Activated naive CD8-positive, alpha-beta T cell treated with anti-CD3 and anti-CD28 coated beads, Interleukin-2, amount 10 ng/mL, durations not matched to agents 7 days and 5 days (primary cell): ENCODE measurements at regions not wholly inside any gene's neighbourhood (a gene's known extent, or its start where the extent isn't known, plus 50 kb on each side); places are given as distances from the start of the nearest gene placed in this dataset.

ENCODE experiments used
- ATAC-seq: fragments of 150-1000 bp; cut with Tn5 transposase; one replicate; pipeline ENCODE4 v1.10.0; 2021; ENCODE audit warnings: low read depth, moderate library complexity
- POLR2A ChIA-PET: fragments of 350-600 bp; sonication (Branson Sonifier 250); formaldehyde crosslinking; loops from one replicate; lab custom pipeline; 2021; ENCODE audit warnings: antibody characterized with exemption; lab: Charles Lee
- DNase-seq: peaks from one replicate; pipeline ENCODE4 v3.0.0; 2021
- H3K27ac Mint-ChIP-seq: one replicate; pipeline ENCODE4 v1.8.0; 2022; ENCODE audit warnings: mild to moderate bottlenecking, mixed read lengths
- H3K27me3 Mint-ChIP-seq: one replicate; pipeline ENCODE4 v1.8.0; 2022; ENCODE audit warnings: mild to moderate bottlenecking, moderate library complexity, mixed read lengths
- H3K36me3 Mint-ChIP-seq: one replicate; pipeline ENCODE4 v1.8.0; 2021; ENCODE audit warnings: mild to moderate bottlenecking, mixed read lengths
- H3K4me1 Mint-ChIP-seq: one replicate; pipeline ENCODE4 v1.8.0; 2021; ENCODE audit warnings: mixed read lengths
- H3K4me3 Mint-ChIP-seq: one replicate; pipeline ENCODE4 v1.8.0; 2022; ENCODE audit warnings: mild to moderate bottlenecking, moderate library complexity, mixed read lengths
- H3K9me3 Mint-ChIP-seq: one replicate; pipeline ENCODE4 v1.8.0; 2021; ENCODE audit warnings: mixed read lengths

DNA sequence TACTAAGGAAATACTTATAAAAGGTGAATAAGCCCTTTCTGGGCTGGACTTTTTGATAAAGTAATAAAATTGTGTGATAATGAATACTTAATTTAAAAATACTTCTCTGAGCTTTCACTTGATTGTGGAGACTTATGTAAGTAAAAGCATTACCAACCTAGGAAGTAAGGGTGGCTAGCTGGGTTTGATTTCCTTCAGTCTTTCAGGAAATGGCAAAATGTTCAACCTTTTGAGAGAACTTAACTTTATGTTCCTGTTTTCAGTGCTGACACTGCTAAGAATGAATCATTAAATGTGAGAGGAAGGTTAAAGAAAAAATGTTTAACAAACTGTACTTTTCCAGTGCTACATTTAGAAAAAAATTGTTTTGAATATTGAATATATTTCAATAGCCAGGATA, 900.3 kb downstream of the METTL15 start:
- H3K27ac Mint-ChIP-seq, result no peak overlapping the region
- POLR2A ChIA-PET, result no interaction called here
- no peaks in the 10 kb centered on the region for H3K36me3 Mint-ChIP-seq
- H3K9me3 Mint-ChIP-seq, result peaks cover 4% of the 10 kb centered on the region
- no peak for DNase-seq
- H3K4me3 Mint-ChIP-seq, result no peak overlapping the region
- no peaks in the 10 kb centered on the region for H3K27me3 Mint-ChIP-seq
- ATAC-seq, result no peak
- H3K4me1 Mint-ChIP-seq, result no peaks in the 10 kb centered on the region

DNA sequence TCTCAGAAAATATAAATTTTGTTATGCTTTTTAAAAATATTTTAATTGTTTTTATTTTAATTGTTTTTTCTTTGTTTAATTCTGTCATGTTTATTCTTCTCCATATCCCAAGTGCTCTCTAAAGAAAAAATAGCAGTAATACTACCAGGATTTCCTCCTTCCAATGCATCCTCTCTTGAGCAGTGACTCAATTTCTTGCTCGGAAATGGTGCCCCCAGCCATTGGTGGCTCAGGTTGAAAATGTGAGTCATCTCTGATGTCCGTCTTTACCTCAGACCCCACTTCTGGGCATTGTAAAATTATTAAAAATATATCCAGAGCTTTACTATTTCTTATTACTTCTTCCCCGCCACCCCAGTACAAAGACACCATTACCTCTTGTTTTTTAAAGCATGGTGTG, 898.5 kb downstream of the METTL15 start:
- POLR2A ChIA-PET, result no interaction called here
- DNase-seq, result no peak
- Mint-ChIP-seq H3K4me1 (no peaks in the 10 kb centered on the region), H3K27ac (no peak overlapping the region), H3K9me3 (peaks cover 4% of the 10 kb centered on the region), H3K27me3 (no peaks in the 10 kb centered on the region), H3K36me3 (no peaks in the 10 kb centered on the region), H3K4me3 (no peak overlapping the region)
- ATAC-seq, result no peak

DNA sequence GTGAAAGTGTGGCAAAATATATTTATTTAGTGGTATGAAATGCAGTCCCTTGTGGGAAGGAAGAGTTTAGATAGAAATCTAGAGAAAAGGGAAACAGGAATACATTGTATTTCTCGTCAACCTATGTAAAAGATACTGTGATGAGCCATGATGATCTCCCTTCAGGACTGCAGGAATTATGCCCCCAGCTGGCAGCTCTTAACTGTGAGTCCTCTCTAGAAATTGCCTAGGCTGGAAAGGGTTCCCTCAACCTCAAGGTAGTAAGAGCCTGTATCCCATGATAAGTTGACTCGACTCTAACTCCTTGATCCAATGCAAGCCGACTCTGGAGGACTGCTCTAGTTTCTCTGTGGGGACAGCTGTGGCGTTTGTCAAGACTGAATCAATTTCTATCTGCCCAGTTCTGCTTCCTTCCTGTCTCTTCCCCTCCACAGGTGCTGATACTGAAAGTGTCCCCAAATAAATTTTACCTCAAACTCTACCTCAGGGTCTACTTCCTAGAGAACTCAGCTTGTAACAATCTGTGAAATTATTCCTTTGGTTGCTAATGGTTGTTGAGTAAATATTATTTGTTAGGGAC, 897.3 kb downstream of the METTL15 start:
- H3K4me3 Mint-ChIP-seq, result no peak overlapping the region
- H3K9me3 Mint-ChIP-seq, result peaks cover 4% of the 10 kb centered on the region
- no peaks in the 10 kb centered on the region for H3K4me1 Mint-ChIP-seq
- H3K27ac Mint-ChIP-seq, result no peak overlapping the region
- no peaks in the 10 kb centered on the region for H3K27me3 Mint-ChIP-seq
- no peaks in the 10 kb centered on the region for H3K36me3 Mint-ChIP-seq
- no peak for DNase-seq
- no peak for ATAC-seq
- POLR2A ChIA-PET, result no interaction called here

DNA sequence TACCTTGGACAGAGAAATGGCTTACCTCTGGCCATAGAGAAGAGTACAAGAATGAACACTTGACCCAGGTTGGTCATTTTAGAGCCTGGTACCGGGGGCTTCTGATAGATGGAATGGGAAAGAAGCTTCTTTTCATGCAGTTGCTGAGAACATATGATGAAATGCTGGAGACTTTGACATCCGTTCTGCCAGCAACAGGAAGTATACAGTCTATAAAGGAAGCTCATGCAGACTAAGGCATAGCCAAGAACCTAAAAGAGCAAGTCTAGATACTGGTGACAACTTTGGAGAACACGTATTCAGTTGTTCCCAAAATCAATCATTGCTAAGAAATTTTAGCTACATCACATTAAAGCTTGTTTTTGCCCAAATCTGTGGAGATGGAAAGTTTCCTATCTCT, 894.6 kb downstream of the METTL15 start:
- no peak for ATAC-seq
- no peaks in the 10 kb centered on the region for H3K4me1 Mint-ChIP-seq
- H3K4me3 Mint-ChIP-seq, result no peak overlapping the region
- peaks cover 4% of the 10 kb centered on the region for H3K9me3 Mint-ChIP-seq
- no peaks in the 10 kb centered on the region for H3K27me3 Mint-ChIP-seq
- H3K36me3 Mint-ChIP-seq, result no peaks in the 10 kb centered on the region
- H3K27ac Mint-ChIP-seq, result no peak overlapping the region
- POLR2A ChIA-PET, result no interaction called here
- DNase-seq, result no peak

DNA sequence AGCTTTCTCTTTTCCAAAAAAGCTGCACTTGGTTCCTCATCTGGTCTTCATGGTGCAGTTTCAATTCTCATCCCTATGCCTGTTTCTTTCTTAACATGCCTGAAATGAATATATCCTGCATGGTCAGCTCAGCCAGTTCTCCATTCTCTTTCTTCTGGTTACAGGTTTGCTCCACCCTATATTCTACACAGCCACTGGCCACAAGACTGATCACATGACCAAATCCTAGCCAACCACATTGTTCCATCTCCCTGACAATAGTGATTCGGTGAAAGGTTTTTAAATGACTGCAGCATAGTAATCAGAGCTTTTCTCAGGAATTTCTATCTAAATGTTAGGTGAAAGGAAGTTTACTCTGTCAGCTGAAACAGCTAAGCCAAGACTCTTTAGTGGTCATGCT, 891.4 kb downstream of the METTL15 start:
- Mint-ChIP-seq H3K27me3 (no peaks in the 10 kb centered on the region), H3K9me3 (peaks cover 4% of the 10 kb centered on the region), H3K4me3 (no peak overlapping the region), H3K27ac (no peak overlapping the region), H3K36me3 (no peaks in the 10 kb centered on the region), H3K4me1 (no peaks in the 10 kb centered on the region)
- no peak for DNase-seq
- POLR2A ChIA-PET, result no interaction called here
- ATAC-seq, result no peak

DNA sequence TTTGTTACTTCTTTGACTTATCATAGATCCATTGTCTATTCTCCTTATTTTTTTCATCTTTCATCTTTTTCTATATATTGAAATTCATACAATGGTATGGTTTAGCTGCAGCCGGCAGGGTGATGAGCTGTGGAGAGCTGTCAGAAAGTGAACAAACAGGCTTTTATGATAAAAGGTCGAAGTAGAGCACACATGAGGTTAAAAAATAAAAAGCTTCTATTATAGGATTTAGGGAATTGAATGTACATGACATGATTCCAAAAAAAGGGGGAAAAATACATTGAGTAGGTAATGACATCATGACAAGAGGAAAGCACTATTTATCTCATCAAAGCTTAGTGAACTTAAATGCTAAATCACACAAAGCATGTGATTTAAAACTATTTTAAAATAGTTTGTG, 884.8 kb downstream of the METTL15 start:
- H3K4me1 Mint-ChIP-seq, result no peaks in the 10 kb centered on the region
- no peak overlapping the region for H3K27ac Mint-ChIP-seq
- ATAC-seq (no peak), DNase-seq (no peak)
- H3K9me3 Mint-ChIP-seq, result no peaks in the 10 kb centered on the region
- H3K36me3 Mint-ChIP-seq, result no peaks in the 10 kb centered on the region
- no peaks in the 10 kb centered on the region for H3K27me3 Mint-ChIP-seq
- no peak overlapping the region for H3K4me3 Mint-ChIP-seq
- POLR2A ChIA-PET, result no interaction called here

DNA sequence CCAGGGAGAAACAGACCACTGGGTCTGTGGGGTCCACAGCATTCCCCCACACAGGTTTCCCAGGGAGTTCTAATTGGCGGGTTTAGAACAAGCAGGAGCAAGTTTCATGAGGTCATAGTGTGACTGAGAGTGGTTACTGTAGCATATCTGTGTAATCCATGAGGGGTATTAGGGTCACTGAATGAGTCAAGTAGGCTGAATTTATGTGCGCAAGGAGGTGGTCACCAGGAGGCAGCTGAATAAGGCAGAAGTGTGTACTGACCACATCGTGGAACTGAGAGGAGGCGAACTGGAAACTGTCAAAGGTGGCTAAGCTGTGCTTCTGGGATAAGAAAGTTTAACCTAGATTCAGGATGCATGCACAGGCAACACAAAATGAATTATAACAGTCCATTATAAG, 876.0 kb downstream of the METTL15 start:
- Mint-ChIP-seq H3K4me3 (no peak overlapping the region), H3K27ac (no peak overlapping the region), H3K27me3 (no peaks in the 10 kb centered on the region), H3K4me1 (no peaks in the 10 kb centered on the region), H3K36me3 (no peaks in the 10 kb centered on the region), H3K9me3 (no peaks in the 10 kb centered on the region)
- ATAC-seq (no peak), DNase-seq (no peak)
- POLR2A ChIA-PET, result no interaction called here

DNA sequence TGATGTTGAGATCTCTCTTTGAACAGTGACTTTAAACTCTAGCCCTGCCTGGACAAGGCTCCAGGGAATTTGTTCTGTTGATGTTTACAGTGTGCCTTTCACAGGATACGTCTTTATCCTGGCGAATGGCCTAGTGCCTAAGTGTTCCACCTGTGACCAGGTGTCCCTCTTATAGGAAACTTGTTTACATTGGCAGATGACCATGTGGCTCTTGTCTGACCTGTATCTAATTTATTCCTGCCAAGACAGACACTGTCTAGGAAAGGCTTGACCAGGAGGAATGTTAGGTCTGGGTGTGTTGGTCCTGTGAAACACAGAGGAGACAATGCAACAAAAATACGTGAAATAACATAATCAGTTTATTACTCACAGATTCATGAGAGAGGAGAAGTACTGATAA, 875.6 kb downstream of the METTL15 start:
- no peaks in the 10 kb centered on the region for H3K4me1 Mint-ChIP-seq
- no peak for ATAC-seq
- no peaks in the 10 kb centered on the region for H3K27me3 Mint-ChIP-seq
- no peak overlapping the region for H3K4me3 Mint-ChIP-seq
- DNase-seq, result no peak
- H3K36me3 Mint-ChIP-seq, result no peaks in the 10 kb centered on the region
- no peak overlapping the region for H3K27ac Mint-ChIP-seq
- POLR2A ChIA-PET, result no interaction called here
- no peaks in the 10 kb centered on the region for H3K9me3 Mint-ChIP-seq

DNA sequence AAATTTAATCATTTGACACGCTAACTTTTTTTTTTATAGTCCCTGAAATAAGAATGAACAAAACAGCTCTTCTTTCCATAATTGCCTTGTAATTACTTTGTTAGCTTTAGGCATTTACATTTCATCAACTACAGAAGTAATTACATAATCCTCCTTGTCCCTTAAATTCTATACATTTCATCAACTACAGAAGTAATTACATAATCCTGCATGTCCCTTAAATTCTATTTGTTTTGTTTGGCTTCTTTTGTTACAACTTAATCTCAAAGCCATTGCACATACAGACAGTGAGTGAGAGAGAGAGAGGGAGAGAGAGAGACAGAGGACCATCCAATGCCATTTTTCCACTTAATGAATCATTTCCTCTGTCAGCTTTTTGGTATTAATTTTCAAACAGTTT, 873.2 kb downstream of the METTL15 start:
- H3K4me1 Mint-ChIP-seq, result no peaks in the 10 kb centered on the region
- H3K36me3 Mint-ChIP-seq, result no peaks in the 10 kb centered on the region
- no peaks in the 10 kb centered on the region for H3K27me3 Mint-ChIP-seq
- H3K27ac Mint-ChIP-seq, result no peak overlapping the region
- ATAC-seq (no peak), DNase-seq (no peak)
- POLR2A ChIA-PET, result no interaction called here
- H3K4me3 Mint-ChIP-seq, result no peak overlapping the region
- H3K9me3 Mint-ChIP-seq, result no peaks in the 10 kb centered on the region

DNA sequence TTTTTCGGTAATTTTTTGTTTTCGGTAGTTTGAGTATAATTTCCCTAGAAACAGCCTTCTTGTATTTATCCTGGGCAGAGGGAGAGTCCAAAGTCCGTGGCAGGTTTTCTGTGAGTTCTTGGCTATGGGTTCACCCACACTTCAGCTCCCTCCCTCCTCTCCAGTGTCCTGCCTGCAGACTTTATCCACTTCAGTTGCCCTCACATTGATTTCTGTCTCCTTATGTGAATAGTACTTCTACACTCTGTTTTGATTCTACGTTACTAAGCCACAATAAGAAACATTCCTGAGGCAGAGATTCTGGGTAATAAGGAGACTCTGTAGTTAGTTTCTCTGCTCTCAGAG, 868.6 kb downstream of the METTL15 start:
- POLR2A ChIA-PET, result no interaction called here
- Mint-ChIP-seq H3K36me3 (no peaks in the 10 kb centered on the region), H3K27me3 (no peaks in the 10 kb centered on the region), H3K9me3 (peaks cover 5% of the 10 kb centered on the region), H3K4me3 (no peak overlapping the region), H3K27ac (no peak overlapping the region), H3K4me1 (no peaks in the 10 kb centered on the region)
- no peak for DNase-seq
- ATAC-seq, result no peak

DNA sequence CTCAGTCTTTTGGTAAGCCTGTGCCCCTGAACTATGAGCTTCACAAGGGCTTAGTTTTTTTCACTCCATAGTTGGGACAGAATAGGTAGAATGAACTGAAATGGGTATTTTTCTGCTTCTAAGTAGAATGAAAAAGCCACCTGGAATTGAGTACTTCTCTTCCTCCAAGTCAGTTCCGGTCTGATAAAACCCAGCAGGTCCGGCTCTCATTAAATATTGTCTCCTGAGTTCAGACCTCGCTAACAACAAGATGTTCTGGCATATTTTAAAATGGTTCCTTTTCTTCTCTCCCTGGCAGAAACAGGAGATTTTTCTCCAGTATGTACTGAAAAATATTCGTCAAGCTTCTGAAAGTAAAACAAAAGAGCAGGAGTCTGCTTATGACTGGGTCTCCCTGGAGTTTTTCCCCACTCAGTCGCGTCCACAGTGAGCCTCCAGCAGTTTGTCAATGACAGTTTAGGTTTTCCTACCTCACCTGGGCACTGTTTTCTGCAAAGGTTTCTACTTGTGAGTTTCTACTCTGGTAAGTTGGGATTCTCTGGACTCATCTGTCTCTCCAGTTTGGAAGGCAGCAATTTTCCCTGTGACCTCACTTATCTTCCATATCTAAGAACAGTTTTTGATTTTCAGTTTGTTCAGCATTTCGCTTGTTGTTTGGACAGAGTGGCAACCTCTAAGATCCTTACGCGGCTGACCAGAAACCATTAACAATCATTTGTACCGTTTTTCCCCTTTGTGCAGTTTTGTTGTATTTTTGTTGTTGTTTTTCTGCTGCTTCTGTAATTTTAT, 868.0 kb downstream of the METTL15 start:
- no peak for DNase-seq
- Mint-ChIP-seq H3K4me1 (no peaks in the 10 kb centered on the region), H3K36me3 (no peaks in the 10 kb centered on the region), H3K4me3 (no peak overlapping the region), H3K27ac (no peak overlapping the region), H3K9me3 (peaks cover 5% of the 10 kb centered on the region), H3K27me3 (no peaks in the 10 kb centered on the region)
- POLR2A ChIA-PET, result no interaction called here
- ATAC-seq, result no peak

DNA sequence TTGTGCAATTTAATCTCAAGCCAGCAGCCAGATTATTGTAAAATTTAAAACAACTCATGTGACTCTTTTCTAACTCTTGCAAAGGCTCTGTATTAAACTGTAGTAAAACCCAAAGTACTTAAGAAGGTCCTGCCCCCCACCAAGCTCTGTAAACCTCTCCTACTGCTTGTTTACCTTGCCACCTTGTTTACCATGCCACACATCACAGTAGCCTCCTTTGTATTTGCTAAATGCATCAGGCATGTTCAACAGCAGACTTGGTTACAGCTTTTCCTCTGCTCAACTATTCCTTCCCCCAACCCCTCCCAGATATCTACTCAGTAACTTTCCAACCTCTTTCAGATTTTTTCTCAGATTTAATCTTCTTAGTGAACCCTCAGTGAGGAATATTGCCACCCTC, 861.6 kb downstream of the METTL15 start:
- H3K27ac Mint-ChIP-seq, result no peak overlapping the region
- H3K27me3 Mint-ChIP-seq, result no peaks in the 10 kb centered on the region
- no peak for ATAC-seq

DNA sequence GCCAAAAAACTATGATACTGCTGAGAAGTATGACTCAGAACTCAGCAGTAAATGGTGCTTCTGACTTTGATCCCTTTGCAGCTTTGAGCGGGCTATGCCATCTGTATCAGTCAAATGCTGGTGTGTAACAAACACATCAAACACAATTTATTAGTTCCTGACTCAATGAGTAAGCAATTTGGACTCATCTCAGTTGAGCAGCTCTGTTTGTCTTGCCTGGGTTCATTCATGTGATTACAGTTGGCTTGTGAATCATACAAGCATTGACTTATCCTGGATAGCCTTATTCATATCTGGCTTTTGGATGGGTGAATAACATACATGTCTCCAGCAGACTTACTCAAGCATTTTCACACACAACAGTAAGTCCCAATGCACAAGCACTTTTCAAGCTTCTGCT, 858.8 kb downstream of the METTL15 start:
- POLR2A ChIA-PET, result no interaction called here
- Mint-ChIP-seq H3K4me3 (no peak overlapping the region), H3K27me3 (no peaks in the 10 kb centered on the region), H3K27ac (no peak overlapping the region), H3K9me3 (peaks cover 4% of the 10 kb centered on the region), H3K36me3 (no peaks in the 10 kb centered on the region), H3K4me1 (no peaks in the 10 kb centered on the region)
- DNase-seq (no peak), ATAC-seq (no peak)

More for the DNA sequence above, 861.6 kb downstream of the METTL15 start:
- Mint-ChIP-seq H3K36me3 (no peaks in the 10 kb centered on the region), H3K4me3 (no peak overlapping the region), H3K9me3 (peaks cover 8% of the 10 kb centered on the region), H3K4me1 (no peaks in the 10 kb centered on the region)
- POLR2A ChIA-PET, result no interaction called here
- no peak for DNase-seq

DNA sequence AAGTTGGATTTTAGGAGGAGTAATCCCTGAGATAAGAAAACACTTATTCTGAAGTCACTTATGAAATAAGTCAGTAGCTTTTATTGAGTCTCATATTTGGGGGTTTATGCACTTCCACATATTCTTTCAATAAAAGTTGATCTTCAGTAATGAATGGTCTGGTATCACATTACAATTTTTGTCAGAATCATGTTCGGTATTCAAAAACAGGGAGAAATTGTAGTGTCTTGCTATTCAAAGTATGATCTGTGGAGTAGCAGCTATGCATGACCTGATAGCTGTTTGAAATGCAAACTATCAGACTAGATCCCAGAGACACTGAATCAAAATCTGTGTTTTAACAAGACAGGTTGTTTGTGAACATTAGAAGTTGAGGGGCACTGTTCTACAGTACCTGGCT, 857.6 kb downstream of the METTL15 start:
- H3K36me3 Mint-ChIP-seq, result no peaks in the 10 kb centered on the region
- no peak for ATAC-seq
- H3K9me3 Mint-ChIP-seq, result peaks cover 6% of the 10 kb centered on the region
- POLR2A ChIA-PET, result no interaction called here
- no peak for DNase-seq
- H3K27ac Mint-ChIP-seq, result no peak overlapping the region
- H3K4me1 Mint-ChIP-seq, result no peaks in the 10 kb centered on the region
- H3K27me3 Mint-ChIP-seq, result no peaks in the 10 kb centered on the region
- no peak overlapping the region for H3K4me3 Mint-ChIP-seq
